ENCODE measurements at regions not wholly inside any gene's neighbourhood (a gene's known extent, or its start where the extent isn't known, plus 50 kb on each side); places are given as distances from the start of the nearest gene placed in this dataset.

GRCh38 chr13:81393110-81393509 lies 1052.2 kb upstream of the SPRY2 start:
- no peak for TF ChIP-seq FOXA1 (IDR thresholded peaks at IDR 0.05)
- DNase-seq (ENCODE audit: extremely low spot score), result no peak
- ChIA-PET CTCF (no interaction called here), POLR2A (no interaction called here)

- POLR2A ChIA-PET, result no interaction called here
- CTCF ChIA-PET, result no interaction called here
- no peak for DNase-seq (ENCODE audit: extremely low spot score)
- TF ChIP-seq LEF1 (IDR thresholded peaks at IDR 0.05; ENCODE audit: borderline replicate concordance) (no peak), L3MBTL2 (conservative IDR thresholded peaks at IDR 0.05) (no peak)
Measured at GRCh38 chr13:81388400-81388799, 1047.5 kb upstream of the SPRY2 start.

DNA sequence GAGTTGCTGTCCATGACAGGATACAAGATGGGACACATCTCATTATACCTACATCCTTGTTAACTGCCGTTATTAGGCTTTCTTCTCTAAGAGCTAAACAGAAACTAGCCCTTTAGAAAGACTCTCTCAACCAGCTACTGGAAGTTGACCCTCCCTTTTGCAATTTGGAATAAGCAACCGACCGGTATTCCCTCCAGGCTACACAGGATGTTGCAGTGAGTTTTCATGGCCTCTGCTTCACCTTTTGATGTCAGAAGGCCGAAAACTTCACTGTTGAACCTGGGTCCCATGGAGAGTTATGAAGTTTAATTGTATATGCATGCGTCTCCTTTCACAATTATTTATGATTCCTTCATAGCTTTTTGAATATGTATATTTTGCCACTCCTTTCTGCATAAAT lies 1042.5 kb upstream of the SPRY2 start:
- no peak for DNase-seq (ENCODE audit: extremely low spot score)
- TF ChIP-seq FOXM1 (IDR thresholded peaks at IDR 0.05; ENCODE audit: borderline replicate concordance), result no peak
- TF ChIP-seq SUZ12 (IDR thresholded peaks at IDR 0.05), result no peak
- TF ChIP-seq FOXA1 (IDR thresholded peaks at IDR 0.05), result no peak
- TF ChIP-seq CTBP1 (IDR thresholded peaks at IDR 0.05; ENCODE audit: borderline replicate concordance), result no peak
- TF ChIP-seq ELF4 (IDR thresholded peaks at IDR 0.05), result no peak
- TF ChIP-seq PKNOX1 (IDR thresholded peaks at IDR 0.05), result no peak
- no peak for TF ChIP-seq ZNF384 (IDR thresholded peaks at IDR 0.05)
- no peak for TF ChIP-seq NFRKB (IDR thresholded peaks at IDR 0.05)
- TF ChIP-seq SP1 (IDR thresholded peaks at IDR 0.05), result no peak
- no peak for TF ChIP-seq TARDBP (IDR thresholded peaks at IDR 0.05)
- TF ChIP-seq L3MBTL2 (conservative IDR thresholded peaks at IDR 0.05), result no peak
- no peak for TF ChIP-seq BHLHE40 (IDR thresholded peaks at IDR 0.05; ENCODE audit: borderline replicate concordance)
- ChIA-PET CTCF (no interaction called here), POLR2A (no interaction called here)

DNA sequence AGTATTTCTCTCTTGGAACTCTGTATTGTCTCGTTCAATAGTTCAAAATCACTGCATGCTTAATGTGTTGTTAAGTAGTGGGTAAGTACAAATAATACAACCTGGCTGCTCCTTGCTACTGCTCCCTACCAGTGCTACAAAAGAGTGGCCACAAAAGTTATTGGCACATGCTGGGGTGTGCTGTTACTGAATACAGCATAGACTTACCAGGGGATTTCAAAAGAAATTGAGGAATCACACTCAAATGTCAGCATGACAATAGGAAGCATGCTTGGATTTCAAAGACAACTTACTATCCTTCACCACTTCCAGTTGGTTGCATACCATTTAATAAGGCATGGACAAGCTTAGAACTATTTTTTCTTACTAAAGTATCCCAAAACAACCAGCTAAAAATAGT lies 1041.3 kb upstream of the SPRY2 start:
- CTCF ChIA-PET, result interaction anchor here (0.6 kb wide), 1 partner anchor 247 kb away, joined by 3 read pairs; no protein-coding TSS in a partner anchor
- POLR2A ChIA-PET, result no interaction called here
- DNase-seq (ENCODE audit: extremely low spot score), result no peak
- TF ChIP-seq PKNOX1 (IDR thresholded peaks at IDR 0.05) (no peak), BHLHE40 (IDR thresholded peaks at IDR 0.05; ENCODE audit: borderline replicate concordance) (no peak), ZNF384 (IDR thresholded peaks at IDR 0.05) (no peak), L3MBTL2 (conservative IDR thresholded peaks at IDR 0.05) (no peak), CTBP1 (IDR thresholded peaks at IDR 0.05; ENCODE audit: borderline replicate concordance) (no peak), ELF4 (IDR thresholded peaks at IDR 0.05) (no peak), FOXK2 (IDR thresholded peaks at IDR 0.05) (no peak), NFRKB (IDR thresholded peaks at IDR 0.05) (no peak), HDGF (IDR thresholded peaks at IDR 0.05; ENCODE audit: borderline replicate concordance) (no peak), ARNT (IDR thresholded peaks at IDR 0.05) (no peak), SP1 (IDR thresholded peaks at IDR 0.05) (no peak), SUZ12 (IDR thresholded peaks at IDR 0.05) (no peak)

DNA sequence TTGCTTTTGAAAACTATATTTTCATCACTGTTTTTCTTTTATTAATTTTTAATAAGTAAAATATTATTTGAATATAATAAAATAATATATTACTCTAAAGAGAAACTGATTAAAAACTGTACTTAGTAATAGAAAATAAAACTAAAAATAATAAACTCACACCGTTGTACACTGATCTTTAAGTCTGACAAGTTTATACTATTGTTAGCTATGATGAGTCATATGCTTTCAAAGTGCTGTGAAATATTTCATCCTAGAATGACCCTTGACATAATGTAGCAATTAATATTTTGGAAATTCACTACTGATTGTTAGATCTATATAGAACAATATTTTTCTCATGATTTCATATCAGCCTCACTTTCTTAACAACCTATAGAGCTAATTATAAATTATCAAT lies 1040.6 kb upstream of the SPRY2 start:
- no peak for DNase-seq (ENCODE audit: extremely low spot score)
- ChIA-PET POLR2A (no interaction called here), CTCF (no interaction called here)
- no peak for TF ChIP-seq FOXA1 (IDR thresholded peaks at IDR 0.05)
- no peak for TF ChIP-seq PKNOX1 (IDR thresholded peaks at IDR 0.05)
- no peak for TF ChIP-seq CTBP1 (IDR thresholded peaks at IDR 0.05; ENCODE audit: borderline replicate concordance)
- no peak for TF ChIP-seq SUZ12 (IDR thresholded peaks at IDR 0.05)
- no peak for TF ChIP-seq FOXM1 (IDR thresholded peaks at IDR 0.05; ENCODE audit: borderline replicate concordance)
- TF ChIP-seq FOXK2 (IDR thresholded peaks at IDR 0.05), result no peak
- no peak for TF ChIP-seq NFRKB (IDR thresholded peaks at IDR 0.05)

- TF ChIP-seq L3MBTL2 (conservative IDR thresholded peaks at IDR 0.05) (no peak), SUZ12 (IDR thresholded peaks at IDR 0.05) (no peak), SP1 (IDR thresholded peaks at IDR 0.05) (no peak), HDGF (IDR thresholded peaks at IDR 0.05; ENCODE audit: borderline replicate concordance) (no peak), ELF4 (IDR thresholded peaks at IDR 0.05) (no peak), FOXK2 (IDR thresholded peaks at IDR 0.05) (no peak), FOXA1 (IDR thresholded peaks at IDR 0.05) (no peak), CTBP1 (IDR thresholded peaks at IDR 0.05; ENCODE audit: borderline replicate concordance) (no peak), PKNOX1 (IDR thresholded peaks at IDR 0.05) (no peak), LEF1 (IDR thresholded peaks at IDR 0.05; ENCODE audit: borderline replicate concordance) (no peak), ZNF384 (IDR thresholded peaks at IDR 0.05) (no peak), BHLHE40 (IDR thresholded peaks at IDR 0.05; ENCODE audit: borderline replicate concordance) (no peak), FOXM1 (IDR thresholded peaks at IDR 0.05; ENCODE audit: borderline replicate concordance) (no peak), NFRKB (IDR thresholded peaks at IDR 0.05) (no peak), TARDBP (IDR thresholded peaks at IDR 0.05) (no peak), ARNT (IDR thresholded peaks at IDR 0.05) (no peak)
- DNase-seq (ENCODE audit: extremely low spot score), result no peak
- ChIA-PET CTCF (no interaction called here), POLR2A (no interaction called here)
Measured at GRCh38 chr13:81379183-81379582, 1038.3 kb upstream of the SPRY2 start.

DNA sequence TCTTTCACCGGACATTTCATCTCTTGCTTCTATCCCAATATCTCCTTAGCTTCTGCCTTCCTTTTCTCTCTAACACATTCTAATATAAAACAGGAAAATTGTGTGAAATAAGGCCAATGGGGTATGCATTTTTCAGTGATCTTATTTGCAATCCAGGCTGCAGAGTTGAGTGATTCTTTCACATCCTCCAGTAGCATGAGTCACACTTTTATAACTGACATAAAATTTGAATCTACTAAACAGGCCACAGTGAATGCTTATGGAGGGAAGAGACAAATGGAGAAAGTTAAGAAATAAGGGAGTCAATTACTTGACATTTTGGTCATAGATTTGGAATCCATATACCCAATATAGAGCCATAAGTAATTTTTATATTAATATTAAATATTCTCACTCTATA lies 1037.0 kb upstream of the SPRY2 start:
- no peak for TF ChIP-seq ELF4 (IDR thresholded peaks at IDR 0.05)
- TF ChIP-seq ZNF384 (IDR thresholded peaks at IDR 0.05), result no peak
- TF ChIP-seq FOXK2 (IDR thresholded peaks at IDR 0.05), result no peak
- TF ChIP-seq PKNOX1 (IDR thresholded peaks at IDR 0.05), result no peak
- no peak for TF ChIP-seq ARNT (IDR thresholded peaks at IDR 0.05)
- TF ChIP-seq FOXM1 (IDR thresholded peaks at IDR 0.05; ENCODE audit: borderline replicate concordance), result no peak
- no peak for TF ChIP-seq HDGF (IDR thresholded peaks at IDR 0.05; ENCODE audit: borderline replicate concordance)
- ChIA-PET POLR2A (no interaction called here), CTCF (no interaction called here)

More for the DNA sequence above, 1037.0 kb upstream of the SPRY2 start:
- DNase-seq (ENCODE audit: extremely low spot score), result no peak
